ENCODE measurements at regions not wholly inside any gene's neighbourhood (a gene's known extent, or its start where the extent isn't known, plus 50 kb on each side); places are given as distances from the start of the nearest gene placed in this dataset.

DNA sequence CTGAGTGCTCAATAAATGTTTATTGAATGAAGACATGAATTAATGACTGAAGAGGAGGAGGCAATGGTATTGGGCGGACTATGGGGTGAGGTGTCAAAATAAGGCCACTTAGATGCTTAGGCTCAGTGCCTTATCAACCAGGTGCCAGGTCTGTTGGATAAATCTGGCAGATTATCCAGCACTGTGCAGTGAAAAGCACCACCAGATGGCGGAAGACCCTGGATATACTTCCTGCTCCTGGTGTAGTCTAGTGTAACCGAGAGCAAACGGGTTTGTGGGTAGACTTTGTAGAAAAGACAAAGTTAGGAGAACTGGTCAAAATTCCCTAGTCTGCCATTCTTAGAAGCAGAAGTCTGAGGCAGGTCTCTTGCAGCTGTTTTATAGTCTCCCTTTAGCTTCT is 306.3 kb downstream of the ATP23 start:
- TF ChIP-seq SUZ12 (IDR thresholded peaks at IDR 0.05; ENCODE audit: extremely low read depth, insufficient read depth, insufficient read length) (no peak), YY1 (IDR thresholded peaks at IDR 0.05; ENCODE audit: insufficient read depth, insufficient read length) (no peak), ZNF274 (IDR thresholded peaks at IDR 0.05; ENCODE audit: low read depth, low read length) (no peak)
